HG02623 (cell line): ENCODE measurements at regions not wholly inside any gene's neighbourhood (a gene's known extent, or its start where the extent isn't known, plus 50 kb on each side); places are given as distances from the start of the nearest gene placed in this dataset.

Source experiments
- ATAC-seq: cut with Tn5 transposase; IDR thresholded peaks from one replicate; pipeline ENCODE4 v1.9.1; 2021; ENCODE audit warnings: moderate library complexity; ENCODE audit not compliant: unreplicated experiment

GRCh38 chr16:17617021-17617552, 146.3 kb upstream of the XYLT1 start:
- ATAC-seq = no peak

GRCh38 chr16:17612336-17612735, 141.6 kb upstream of the XYLT1 start:
- no peak for ATAC-seq

GRCh38 chr16:17607609-17608008, 136.8 kb upstream of the XYLT1 start:
- no peak for ATAC-seq

GRCh38 chr16:17607075-17607509, 136.3 kb upstream of the XYLT1 start:
- no peak for ATAC-seq

- no peak for ATAC-seq
Observed at GRCh38 chr16:17606460-17606859, 135.7 kb upstream of the XYLT1 start.

GRCh38 chr16:17605784-17606183, 135.0 kb upstream of the XYLT1 start:
- no peak for ATAC-seq

GRCh38 chr16:17603626-17604025, 132.9 kb upstream of the XYLT1 start:
- ATAC-seq = no peak

GRCh38 chr16:17602678-17603077, 131.9 kb upstream of the XYLT1 start:
- no peak for ATAC-seq

- ATAC-seq = no peak
Observed at GRCh38 chr16:17598968-17599367, 128.2 kb upstream of the XYLT1 start.

- ATAC-seq = no peak
Observed at GRCh38 chr16:17591655-17592405, 121.1 kb upstream of the XYLT1 start.

GRCh38 chr16:17590711-17591654, 120.2 kb upstream of the XYLT1 start:
- no peak for ATAC-seq

- ATAC-seq = no peak
Observed at GRCh38 chr16:17589898-17590297, 119.1 kb upstream of the XYLT1 start.

- ATAC-seq = no peak
Observed at GRCh38 chr16:17585449-17586074, 114.8 kb upstream of the XYLT1 start.

- no peak for ATAC-seq
Observed at GRCh38 chr16:17578981-17579874, 108.5 kb upstream of the XYLT1 start.

- no peak for ATAC-seq
Observed at GRCh38 chr16:17574256-17574655, 103.5 kb upstream of the XYLT1 start.

GRCh38 chr16:17572145-17572544, 101.4 kb upstream of the XYLT1 start:
- no peak for ATAC-seq

GRCh38 chr16:17571499-17572093, 100.8 kb upstream of the XYLT1 start:
- no peak for ATAC-seq

- ATAC-seq = no peak
Observed at GRCh38 chr16:17568239-17568638, 97.5 kb upstream of the XYLT1 start.

GRCh38 chr16:17567455-17567854, 96.7 kb upstream of the XYLT1 start:
- no peak for ATAC-seq
